ENCODE measurements at regions not wholly inside any gene's neighbourhood (a gene's known extent, or its start where the extent isn't known, plus 50 kb on each side); places are given as distances from the start of the nearest gene placed in this dataset.
A peak's percentile ranks its signal among the peaks of the same experiment; 100 is the strongest.
"Not testable (repeated sequence)": the region's sequence is repeated elsewhere in the genome, so short reads cannot be mapped to it uniquely, and the experiment has no call there.

GRCh38 chr1:196160066-196160795, 448.0 kb downstream of the KCNT2 start:
- no peak for DNase-seq (ENCODE audit: low read depth, low spot score)
- H3K4me3 ChIP-seq (ENCODE audit: low read depth, low read length): no peak overlapping the region
- POLR2A ChIA-PET: interaction anchor here (0.6 kb wide), 1 partner anchor 21 kb away, joined by 3 read pairs; no protein-coding TSS in a partner anchor
- CTCF ChIA-PET: interaction anchor here (3.7 kb wide), 1 partner anchor 11 kb away, joined by 19 read pairs; no protein-coding TSS in a partner anchor
- no peak for TF ChIP-seq CTCF (IDR thresholded peaks at IDR 0.05; ENCODE audit: insufficient read depth, low read length, missing control alignments)

GRCh38 chr1:196155586-196155985, 452.7 kb downstream of the KCNT2 start:
- CTCF ChIA-PET: interaction anchor here (1.5 kb wide), 2 partner anchors 505 to 506 kb away, joined by 3 to 4 read pairs; no protein-coding TSS in a partner anchor
- POLR2A ChIA-PET: no interaction called here

GRCh38 chr1:196152975-196153374, 455.3 kb downstream of the KCNT2 start:
- CTCF ChIA-PET: interaction anchor here (1.4 kb wide), 1 partner anchor 509 kb away, joined by 3 read pairs; no protein-coding TSS in a partner anchor
- H3K4me3 ChIP-seq (ENCODE audit: low read depth, low read length): no peak overlapping the region
- POLR2A ChIA-PET: no interaction called here
- DNase-seq (ENCODE audit: low read depth, low spot score): no peak
- no peak for TF ChIP-seq CTCF (IDR thresholded peaks at IDR 0.05; ENCODE audit: insufficient read depth, low read length, missing control alignments)

More at GRCh38 chr1:196155586-196155985, 452.7 kb downstream of the KCNT2 start:
- no peak for TF ChIP-seq CTCF (IDR thresholded peaks at IDR 0.05; ENCODE audit: insufficient read depth, low read length, missing control alignments)
- DNase-seq (ENCODE audit: low read depth, low spot score): no peak
- no peak overlapping the region for H3K4me3 ChIP-seq (ENCODE audit: low read depth, low read length)

- ChIA-PET CTCF (interaction anchor here (1.4 kb wide), 1 partner anchor 509 kb away, joined by 3 read pairs; no protein-coding TSS in a partner anchor), POLR2A (no interaction called here)
- no peak overlapping the region for H3K4me3 ChIP-seq (ENCODE audit: low read depth, low read length)
- TF ChIP-seq CTCF (IDR thresholded peaks at IDR 0.05; ENCODE audit: insufficient read depth, low read length, missing control alignments): no peak
- no peak for DNase-seq (ENCODE audit: low read depth, low spot score)
Measured at GRCh38 chr1:196152086-196152485, 456.2 kb downstream of the KCNT2 start.

GRCh38 chr1:196148367-196148970, 459.8 kb downstream of the KCNT2 start:
- ChIA-PET CTCF (interaction anchor here (0.8 to 5.1 kb wide), 17 partner anchors 7 to 514 kb away, joined by 3 to 119 read pairs (median 4); no protein-coding TSS in a partner anchor), POLR2A (no interaction called here)
- no peak for DNase-seq (ENCODE audit: low read depth, low spot score)
- TF ChIP-seq CTCF (IDR thresholded peaks at IDR 0.05; ENCODE audit: insufficient read depth, low read length, missing control alignments): peak; percentile 17
- no peak overlapping the region for H3K4me3 ChIP-seq (ENCODE audit: low read depth, low read length)

- TF ChIP-seq CTCF (IDR thresholded peaks at IDR 0.05; ENCODE audit: insufficient read depth, low read length, missing control alignments): no peak
- POLR2A ChIA-PET: no interaction called here
- no peak overlapping the region for H3K4me3 ChIP-seq (ENCODE audit: low read depth, low read length)
- CTCF ChIA-PET: interaction anchor here (1.0 to 5.1 kb wide), 5 partner anchors 20 to 515 kb away, joined by 3 to 119 read pairs (median 7); no protein-coding TSS in a partner anchor
- no peak for DNase-seq (ENCODE audit: low read depth, low spot score)
Measured at GRCh38 chr1:196147530-196147929, 460.7 kb downstream of the KCNT2 start.

GRCh38 chr1:196145151-196145550, 463.1 kb downstream of the KCNT2 start:
- POLR2A ChIA-PET; H3K4me3 ChIP-seq (ENCODE audit: low read depth, low read length); DNase-seq (ENCODE audit: low read depth, low spot score); CTCF ChIA-PET: not testable (repeated sequence)

Measured in AG04449 (cell line).